Bronchial epithelial cell (primary cell): ENCODE measurements at regions not wholly inside any gene's neighbourhood (a gene's known extent, or its start where the extent isn't known, plus 50 kb on each side); places are given as distances from the start of the nearest gene placed in this dataset.

Experiments used
- DNase-seq: peaks from one replicate; pipeline ENCODE4 v3.0.0-alpha.2; 2010; ENCODE audit warnings: low read depth
- FAIRE-seq: peaks from 2 replicates; lab custom pipeline; 2011; peaks lifted over from hg19 to GRCh38; lab: Jason Lieb, UNC
- H3K27me3 ChIP-seq: 2 replicates; pipeline ENCODE4 v1.5.1; 2011; ENCODE audit warnings: low read length; ENCODE audit not compliant: control insufficient read depth, insufficient read depth
- H3K36me3 ChIP-seq: 2 replicates; pipeline ENCODE4 v1.5.1; 2011; ENCODE audit warnings: low read length; ENCODE audit not compliant: control insufficient read depth, insufficient read depth
- H3K4me3 ChIP-seq: 2 replicates; pipeline ENCODE4 v1.5.1; 2011; ENCODE audit warnings: mild to moderate bottlenecking, low read depth, low read length, control low read depth
- TF ChIP-seq, protein P1 (sequence below): IDR thresholded peaks from 2 replicates; pipeline ENCODE4 v1.5.1; 2011; ENCODE audit warnings: mild to moderate bottlenecking, moderate library complexity, low read length, control low read depth, inconsistent platforms; ENCODE audit not compliant: insufficient read depth, severe bottlenecking

DNA sequence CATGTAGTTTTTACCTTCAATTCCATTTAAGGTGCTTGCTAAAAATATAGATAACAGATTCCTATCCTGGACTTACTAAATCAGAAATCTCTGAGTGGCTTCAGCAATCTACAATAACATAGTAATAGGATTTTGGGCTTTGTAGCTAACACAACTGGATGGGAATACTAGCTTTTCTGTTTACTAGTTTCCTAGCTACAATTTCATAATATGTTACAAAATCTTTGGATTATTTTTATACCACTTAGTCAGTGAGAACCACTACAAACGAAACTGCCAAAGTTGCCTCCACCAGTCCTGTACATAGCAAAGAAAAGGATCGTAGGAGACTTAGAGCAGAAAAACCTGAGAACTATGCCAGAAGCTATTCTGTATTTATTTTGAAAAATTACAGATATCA is 87.7 kb upstream of the ANO3 start:
- Histone ChIP-seq H3K27me3 (no peaks in the 10 kb centered on the region), H3K4me3 (no peak overlapping the region), H3K36me3 (no peaks in the 10 kb centered on the region)
- TF ChIP-seq, protein P1, sequence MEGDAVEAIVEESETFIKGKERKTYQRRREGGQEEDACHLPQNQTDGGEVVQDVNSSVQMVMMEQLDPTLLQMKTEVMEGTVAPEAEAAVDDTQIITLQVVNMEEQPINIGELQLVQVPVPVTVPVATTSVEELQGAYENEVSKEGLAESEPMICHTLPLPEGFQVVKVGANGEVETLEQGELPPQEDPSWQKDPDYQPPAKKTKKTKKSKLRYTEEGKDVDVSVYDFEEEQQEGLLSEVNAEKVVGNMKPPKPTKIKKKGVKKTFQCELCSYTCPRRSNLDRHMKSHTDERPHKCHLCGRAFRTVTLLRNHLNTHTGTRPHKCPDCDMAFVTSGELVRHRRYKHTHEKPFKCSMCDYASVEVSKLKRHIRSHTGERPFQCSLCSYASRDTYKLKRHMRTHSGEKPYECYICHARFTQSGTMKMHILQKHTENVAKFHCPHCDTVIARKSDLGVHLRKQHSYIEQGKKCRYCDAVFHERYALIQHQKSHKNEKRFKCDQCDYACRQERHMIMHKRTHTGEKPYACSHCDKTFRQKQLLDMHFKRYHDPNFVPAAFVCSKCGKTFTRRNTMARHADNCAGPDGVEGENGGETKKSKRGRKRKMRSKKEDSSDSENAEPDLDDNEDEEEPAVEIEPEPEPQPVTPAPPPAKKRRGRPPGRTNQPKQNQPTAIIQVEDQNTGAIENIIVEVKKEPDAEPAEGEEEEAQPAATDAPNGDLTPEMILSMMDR, result no peak
- DNase-seq (no peak), FAIRE-seq (no peak)

DNA sequence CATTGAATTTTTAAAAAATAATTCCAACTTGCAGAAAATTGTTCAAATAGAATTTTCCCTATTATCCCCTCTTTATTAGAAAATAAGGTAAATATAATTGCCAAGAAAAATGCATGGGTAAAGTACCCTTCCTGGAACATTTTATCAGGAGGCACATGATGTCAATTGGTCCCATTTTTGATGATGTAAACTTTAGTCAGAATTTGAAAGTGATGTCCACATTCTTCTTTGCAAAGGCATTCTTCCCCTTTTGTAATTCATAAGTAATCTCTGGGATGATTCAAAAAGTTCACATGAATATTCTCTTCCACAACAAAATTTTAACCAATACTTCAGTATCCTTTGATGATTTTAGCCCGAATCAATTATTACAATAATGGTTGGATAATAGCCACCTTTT is 86.9 kb upstream of the ANO3 start:
- peak; percentile 46 for DNase-seq
- Histone ChIP-seq H3K36me3 (no peaks in the 10 kb centered on the region), H3K4me3 (no peak overlapping the region), H3K27me3 (no peaks in the 10 kb centered on the region)
- TF ChIP-seq, protein P1, result no peak
- no peak for FAIRE-seq

DNA sequence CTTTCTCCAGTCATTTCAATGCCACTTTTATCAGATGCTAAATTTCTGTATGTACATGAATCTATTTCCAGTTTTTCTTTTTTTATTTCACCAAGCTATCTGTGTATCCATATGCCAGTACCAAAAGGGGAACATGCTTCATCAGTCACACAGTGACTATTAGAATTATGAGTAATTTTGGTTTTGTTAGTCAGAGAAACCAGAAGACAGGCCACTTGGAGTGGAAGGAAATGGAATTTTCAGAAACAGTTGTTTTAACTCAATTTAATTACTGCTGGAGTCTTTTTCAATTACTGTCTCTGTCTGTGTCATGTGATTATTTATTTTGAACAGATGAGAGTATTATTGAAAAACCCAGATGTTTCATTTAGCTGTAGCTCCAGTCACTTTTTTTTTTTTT is 84.6 kb upstream of the ANO3 start:
- H3K4me3 ChIP-seq, result no peak overlapping the region
- H3K27me3 ChIP-seq, result no peaks in the 10 kb centered on the region
- H3K36me3 ChIP-seq, result no peaks in the 10 kb centered on the region
- DNase-seq (peak; percentile 72), FAIRE-seq (no peak)
- TF ChIP-seq, protein P1, result no peak

DNA sequence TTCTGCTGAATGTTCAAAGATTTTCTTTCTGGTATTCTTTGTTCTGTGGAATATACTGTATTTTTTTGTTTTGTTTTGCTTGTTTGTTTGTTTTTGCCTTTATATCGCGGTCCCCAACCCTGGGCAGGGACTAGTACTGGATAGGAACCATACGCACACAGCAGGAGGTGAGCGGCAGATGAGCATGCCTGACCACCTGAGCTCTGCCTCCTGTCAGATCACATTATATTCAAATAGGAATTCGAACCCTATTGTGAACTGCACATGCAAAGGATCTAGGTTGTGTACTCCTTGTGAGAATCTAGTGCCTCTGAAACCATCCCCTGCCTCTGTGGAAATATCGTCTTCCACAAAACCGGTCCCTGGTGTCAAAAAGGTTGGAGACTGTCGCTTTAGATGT is 83.3 kb upstream of the ANO3 start:
- no peaks in the 10 kb centered on the region for H3K36me3 ChIP-seq
- H3K27me3 ChIP-seq, result no peaks in the 10 kb centered on the region
- DNase-seq, result no peak
- no peak overlapping the region for H3K4me3 ChIP-seq
- no peak for FAIRE-seq
- TF ChIP-seq, protein P1, result no peak

DNA sequence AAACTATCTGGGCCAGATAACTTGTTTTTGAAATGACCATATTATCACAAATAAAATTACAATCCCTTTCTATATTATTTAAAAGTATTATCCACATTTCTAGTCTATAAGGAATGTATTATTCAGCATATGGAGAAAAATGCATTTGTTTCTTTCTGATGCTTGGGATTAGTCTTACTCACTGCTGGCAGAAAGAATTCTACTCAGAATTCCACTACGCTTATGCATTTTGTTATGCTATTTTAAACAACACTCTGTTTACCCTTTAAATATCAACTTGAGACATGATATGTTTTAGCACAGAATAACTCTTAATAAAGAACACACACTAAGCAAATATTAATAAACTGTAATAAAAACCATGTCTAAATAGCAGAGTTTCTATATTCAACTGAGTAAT is 77.6 kb upstream of the ANO3 start:
- Histone ChIP-seq H3K27me3 (no peaks in the 10 kb centered on the region), H3K4me3 (no peak overlapping the region), H3K36me3 (no peaks in the 10 kb centered on the region)
- DNase-seq (no peak), FAIRE-seq (no peak)
- TF ChIP-seq, protein P1, result no peak

- H3K4me3 ChIP-seq, result no peak overlapping the region
- FAIRE-seq, result no peak
- H3K36me3 ChIP-seq, result no peaks in the 10 kb centered on the region
- no peak for DNase-seq
- no peaks in the 10 kb centered on the region for H3K27me3 ChIP-seq
- TF ChIP-seq, protein P1, result no peak
Observed at GRCh38 chr11:26263769-26264168, 68.2 kb upstream of the ANO3 start.
